D341Med (cell line): ENCODE measurements at regions not wholly inside any gene's neighbourhood (a gene's known extent, or its start where the extent isn't known, plus 50 kb on each side); places are given as distances from the start of the nearest gene placed in this dataset.
"Not testable (repeated sequence)": the region's sequence is repeated elsewhere in the genome, so short reads cannot be mapped to it uniquely, and the experiment has no call there.

Experiments
- DNase-seq: peaks from one replicate; pipeline ENCODE4 v3.0.0; 2012; ENCODE audit warnings: low spot score

- DNase-seq = no peak
Observed at GRCh38 chr11:129503646-129504045, 128.0 kb downstream of the BARX2 start.

DNA sequence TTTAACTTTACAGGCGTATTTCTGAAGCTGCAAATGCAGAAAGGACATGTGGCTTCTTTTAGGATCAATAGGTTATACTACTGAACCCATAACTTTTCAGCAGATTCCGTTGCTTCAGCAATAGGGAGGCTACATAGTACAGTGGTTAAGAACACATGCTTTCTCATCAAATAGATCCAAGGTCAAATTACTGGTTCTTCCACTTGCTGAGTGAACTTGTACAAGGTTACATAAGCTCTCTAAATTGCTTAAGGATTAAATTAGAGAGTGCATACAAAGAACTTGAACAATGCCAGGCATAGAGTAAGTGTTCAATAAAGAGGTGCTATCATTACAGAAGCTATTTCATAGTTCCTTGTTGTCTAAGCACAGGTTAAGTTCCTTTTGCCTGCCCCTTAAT lies 129.6 kb downstream of the BARX2 start:
- no peak for DNase-seq

- no peak for DNase-seq
Observed at GRCh38 chr11:129508163-129508562, 132.5 kb downstream of the BARX2 start.

GRCh38 chr11:129528296-129528695 lies 152.6 kb downstream of the BARX2 start:
- no peak for DNase-seq

GRCh38 chr11:129530154-129530895 lies 154.7 kb downstream of the BARX2 start:
- DNase-seq = no peak

DNA sequence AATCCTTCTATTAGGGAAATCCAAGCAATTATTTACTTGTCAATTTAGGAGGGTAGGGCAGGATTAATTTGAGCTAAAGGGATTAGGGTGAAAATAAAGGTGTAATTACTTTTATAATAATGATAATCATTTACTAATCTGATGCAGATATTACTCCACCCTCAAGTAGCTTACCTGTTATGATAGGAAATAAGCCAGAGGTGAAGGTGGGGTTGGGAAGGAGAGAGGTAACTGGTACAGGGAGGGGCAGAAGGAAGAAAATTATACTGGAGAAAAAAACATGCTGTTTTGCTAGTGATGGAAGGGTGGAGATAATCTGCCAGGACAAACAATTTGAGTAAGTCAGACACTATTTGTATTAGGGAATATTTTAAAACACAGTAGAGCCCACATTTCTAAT lies 157.7 kb downstream of the BARX2 start:
- DNase-seq = no peak

DNA sequence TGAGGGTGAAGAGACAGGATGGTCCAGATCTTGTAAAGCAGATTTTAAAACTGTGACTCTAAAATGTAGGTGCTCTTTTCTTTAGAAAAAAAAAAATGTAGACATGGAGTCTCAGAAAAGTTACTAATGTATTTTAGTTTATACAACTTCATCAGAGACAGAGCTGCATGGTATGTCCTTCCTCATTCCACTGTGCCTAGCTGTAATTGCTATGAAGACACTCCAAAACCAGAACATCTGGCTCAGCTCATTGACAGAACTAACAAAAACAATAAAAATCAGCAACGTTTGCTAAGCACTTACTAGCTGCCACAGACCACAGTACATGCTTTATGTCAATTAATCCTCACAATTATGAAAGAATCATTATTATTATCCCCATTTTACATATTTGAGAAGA lies 160.7 kb downstream of the BARX2 start:
- DNase-seq = no peak

DNA sequence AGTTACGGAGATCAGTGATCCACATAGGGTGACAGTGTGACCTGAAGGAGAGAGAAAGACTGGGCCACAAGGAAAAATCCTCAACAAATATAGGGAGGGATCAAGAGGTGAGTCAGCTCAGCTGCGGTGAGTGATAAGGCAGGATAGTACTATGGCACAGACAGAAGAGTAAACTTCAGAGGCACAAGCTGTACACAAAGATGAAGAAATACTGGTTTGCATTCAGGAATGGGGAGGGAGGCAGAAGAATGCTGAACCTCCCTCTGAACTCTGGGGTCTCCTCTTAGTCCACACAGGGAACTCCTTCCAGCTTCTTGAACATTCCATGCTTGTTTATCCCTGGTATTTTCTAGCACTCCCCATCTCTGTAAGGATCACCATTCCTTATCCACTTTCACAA lies 162.7 kb downstream of the BARX2 start:
- no peak for DNase-seq

- no peak for DNase-seq
Observed at GRCh38 chr11:129543515-129544290, 168.1 kb downstream of the BARX2 start.

GRCh38 chr11:129544691-129545090 lies 169.0 kb downstream of the BARX2 start:
- DNase-seq = no peak

GRCh38 chr11:129546266-129546665 lies 170.6 kb downstream of the BARX2 start:
- no peak for DNase-seq

DNA sequence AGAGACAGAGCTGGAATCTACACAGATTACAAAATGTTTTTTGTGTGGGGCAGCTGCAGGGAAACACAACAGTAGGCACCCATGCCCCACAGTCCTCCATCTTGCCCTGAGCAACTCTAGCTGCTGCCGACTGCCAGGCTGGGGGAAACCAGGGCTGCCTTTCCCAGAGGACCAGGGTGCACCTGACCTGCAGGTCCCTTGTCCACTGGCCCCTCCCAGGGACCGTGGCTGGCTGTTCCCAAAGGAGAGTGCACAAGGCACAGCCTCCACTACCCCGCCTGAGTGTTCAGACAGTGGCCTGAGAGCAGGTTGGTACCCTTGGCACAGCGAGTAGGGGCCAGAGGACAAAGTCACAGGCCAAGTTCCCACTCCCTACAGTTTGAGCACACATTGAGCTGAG lies 181.8 kb downstream of the BARX2 start:
- DNase-seq = no peak

DNA sequence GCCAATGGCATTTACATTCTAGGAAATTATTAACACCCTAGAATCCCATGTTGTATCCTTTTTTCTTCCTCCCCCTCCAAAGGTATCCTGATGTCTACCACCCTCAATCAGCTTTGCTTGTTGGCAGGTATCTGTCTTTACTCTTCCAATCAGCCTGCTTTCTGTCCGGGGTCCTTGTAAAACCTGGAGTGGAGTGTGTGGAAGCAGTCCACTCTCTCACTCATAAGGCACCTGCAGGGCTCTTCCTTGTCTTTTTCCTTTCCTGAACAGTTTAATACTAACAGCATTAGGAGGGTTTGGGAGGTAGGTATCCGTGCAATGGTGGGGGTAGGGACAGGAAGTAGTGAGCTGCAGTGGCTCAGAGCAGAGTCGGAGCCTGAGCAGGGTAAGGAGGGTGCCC lies 193.4 kb downstream of the BARX2 start:
- no peak for DNase-seq

DNA sequence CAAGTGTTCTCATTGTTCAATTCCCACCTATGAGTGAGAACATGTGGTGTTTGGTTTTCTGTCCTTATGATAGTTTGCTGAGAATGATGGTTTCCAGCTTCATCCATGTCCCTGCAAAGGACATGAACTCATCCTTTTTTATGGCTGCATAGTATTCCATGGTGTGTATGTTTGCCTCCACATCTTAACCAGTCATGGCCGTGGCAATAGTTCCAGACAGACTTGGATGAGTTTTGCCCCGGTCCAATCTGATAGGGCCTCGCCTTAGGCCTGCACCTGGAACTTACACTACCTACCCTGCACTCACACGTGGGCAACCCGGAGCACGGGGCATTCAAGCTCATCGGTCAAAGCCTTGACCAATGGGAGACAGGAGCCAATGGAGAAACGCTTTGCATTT lies 197.0 kb downstream of the BARX2 start:
- DNase-seq = not testable (repeated sequence)

- DNase-seq = no peak
Observed at GRCh38 chr11:129573161-129573560, 197.5 kb downstream of the BARX2 start.

DNA sequence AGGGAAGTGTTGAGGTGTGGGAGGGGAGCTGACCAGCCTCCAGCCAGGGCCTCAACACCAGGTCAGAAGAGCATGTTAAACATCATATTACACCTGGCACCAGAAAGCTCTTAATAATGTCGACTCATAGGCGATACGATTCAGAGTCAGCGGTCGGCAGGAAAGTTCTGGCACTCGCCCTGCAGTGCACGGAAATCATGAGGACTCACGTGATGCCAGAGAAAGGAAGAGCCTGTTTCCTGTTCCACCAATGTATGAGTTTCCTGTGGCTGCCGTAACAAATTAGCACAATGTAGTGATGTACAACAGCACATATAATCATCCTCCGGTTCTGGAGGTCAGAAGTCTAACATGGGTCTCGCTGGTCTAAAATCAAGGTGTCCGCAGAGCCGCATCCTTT lies 198.8 kb downstream of the BARX2 start:
- DNase-seq = no peak

DNA sequence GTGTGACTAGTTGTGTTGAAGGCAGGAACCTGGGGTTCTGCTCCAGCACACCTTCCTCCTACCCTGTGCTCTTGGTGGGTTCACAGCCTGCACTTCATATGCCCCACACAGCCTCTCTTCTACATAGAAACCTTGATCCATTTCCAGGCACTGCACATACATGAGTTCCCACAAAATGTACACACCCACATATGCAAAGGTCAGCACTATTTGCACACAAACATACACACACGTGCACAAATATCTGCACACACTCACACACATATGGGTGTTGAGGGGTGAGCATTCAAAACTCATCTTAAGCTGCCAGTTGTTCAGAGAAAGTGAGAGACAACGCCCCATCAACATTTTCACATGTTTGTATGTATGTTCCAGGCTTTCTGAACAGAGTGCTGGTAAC lies 201.0 kb downstream of the BARX2 start:
- no peak for DNase-seq

GRCh38 chr11:129578006-129578405 lies 202.4 kb downstream of the BARX2 start:
- DNase-seq = no peak

DNA sequence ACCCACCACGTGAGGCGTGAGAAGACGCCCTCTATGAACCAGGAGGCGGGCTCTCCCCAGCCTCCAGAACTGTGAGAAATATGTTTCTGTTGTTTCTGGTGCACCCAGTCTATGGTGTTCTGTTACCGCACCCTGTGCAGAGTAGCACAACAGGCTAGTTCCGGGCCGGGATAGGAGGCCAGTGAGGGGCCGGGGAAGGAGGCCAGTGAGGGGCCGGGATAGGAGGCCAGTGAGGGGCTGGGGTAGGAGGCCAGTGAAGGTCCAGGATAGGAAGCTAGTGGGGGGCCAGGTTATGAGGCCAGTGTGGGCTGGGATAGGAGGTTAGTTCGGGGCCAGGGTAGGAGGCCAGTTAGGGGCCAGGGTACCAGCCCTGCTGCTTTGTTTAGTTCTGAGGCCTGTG lies 204.6 kb downstream of the BARX2 start:
- no peak for DNase-seq

- DNase-seq = no peak
Observed at GRCh38 chr11:129584316-129584715, 208.7 kb downstream of the BARX2 start.

- DNase-seq = no peak
Observed at GRCh38 chr11:129589190-129589860, 213.7 kb downstream of the BARX2 start.

GRCh38 chr11:129590030-129590752 lies 214.5 kb downstream of the BARX2 start:
- no peak for DNase-seq
